K562 (cell line): ENCODE measurements at regions not wholly inside any gene's neighbourhood (a gene's known extent, or its start where the extent isn't known, plus 50 kb on each side); places are given as distances from the start of the nearest gene placed in this dataset.
A peak's percentile ranks its signal among the peaks of the same experiment; 100 is the strongest.

ENCODE experiments used
- CHAMP1 ChIP-seq: fragments of 450-650 bp; IDR thresholded peaks from 2 replicates; pipeline ENCODE4 v1.6.1; 2016; ENCODE audit warnings: mild to moderate bottlenecking
- DIDO1 ChIP-seq: fragments of 450-650 bp; IDR thresholded peaks from 2 replicates; pipeline ENCODE4 v1.6.1; 2016; ENCODE audit warnings: low read depth, missing biosample characterization, missing genetic modification characterization
- DNMT1 ChIP-seq: fragments of 450-650 bp; IDR thresholded peaks from 2 replicates; pipeline ENCODE4 v1.6.1; 2016; ENCODE audit warnings: antibody characterized with exemption, mild to moderate bottlenecking
- E2F1 ChIP-seq: sonication (generic); formaldehyde crosslinking; IDR thresholded peaks from 2 replicates; pipeline ENCODE4 v1.8.1; 2023; ENCODE audit warnings: mild to moderate bottlenecking, missing genetic modification reagents, moderate library complexity
- EP300 ChIP-seq: IDR thresholded peaks from 2 replicates; pipeline ENCODE4 v1.6.1; 2012; ENCODE audit warnings: low read length, improper control_type of control experiment
- FOXA1 ChIP-seq: fragments of 450-650 bp; IDR thresholded peaks from 2 replicates; pipeline ENCODE4 v1.6.1; 2016; ENCODE audit warnings: mild to moderate bottlenecking, borderline replicate concordance
- HBP1 ChIP-seq: fragments of 450-650 bp; formaldehyde crosslinking; IDR thresholded peaks from 2 replicates; pipeline ENCODE4 v1.4.0; 2022; ENCODE audit warnings: missing genetic modification characterization
- NEUROD1 ChIP-seq: fragments of 150-350 bp; IDR thresholded peaks from 2 replicates; pipeline ENCODE4 v1.6.1; 2014; ENCODE audit warnings: borderline replicate concordance, low read length, low read depth; ENCODE audit not compliant: partially characterized antibody
- SFPQ ChIP-seq: fragments of 200-400 bp; formaldehyde crosslinking; IDR thresholded peaks from 2 replicates; pipeline ENCODE4 v1.6.1; 2017; ENCODE audit warnings: mild to moderate bottlenecking, low read depth, low read length, moderate library complexity
- STAT6 ChIP-seq: sonication (generic); formaldehyde crosslinking; IDR thresholded peaks from 2 replicates; pipeline ENCODE4 v1.8.1; 2023; ENCODE audit warnings: mild to moderate bottlenecking, missing genetic modification reagents
- ZBTB2 ChIP-seq: fragments of 450-650 bp; IDR thresholded peaks from 2 replicates; pipeline ENCODE4 v1.6.1; 2016; ENCODE audit warnings: antibody characterized with exemption
- ZNF449 ChIP-seq: fragments of 250-450 bp; sonication (Bioruptor Pico); IDR thresholded peaks from 2 replicates; pipeline ENCODE4 v1.8.0; 2022; ENCODE audit warnings: moderate library complexity, mild to moderate bottlenecking, inconsistent platforms
- ZNF76 ChIP-seq: fragments of 250-450 bp; sonication (Bioruptor Pico); IDR thresholded peaks from 2 replicates; pipeline ENCODE4 v1.4.0; 2020; ENCODE audit warnings: mild to moderate bottlenecking, moderate library complexity, borderline replicate concordance
- ZNF780A ChIP-seq: fragments of 250-450 bp; sonication (Bioruptor Pico); IDR thresholded peaks from 2 replicates; pipeline ENCODE4 v1.5.0; 2021; ENCODE audit warnings: mild to moderate bottlenecking

GRCh38 chr4:169934794-169935429, 91.3 kb downstream of the MFAP3L start (continued):
- TF ChIP-seq ZNF449 = no peak
- TF ChIP-seq ZNF780A (CRISPR knock-in tag) = no peak
- TF ChIP-seq HBP1 (CRISPR knock-in tag) = no peak
- no peak for TF ChIP-seq NEUROD1
- TF ChIP-seq ZNF76 (CRISPR knock-in tag) = no peak
- no peak for TF ChIP-seq E2F1
- no peak for TF ChIP-seq DIDO1 (tag)
- TF ChIP-seq SFPQ = no peak
- TF ChIP-seq CHAMP1 = no peak
- TF ChIP-seq EP300 = peak; percentile 65; the same call in 1 of the 2 replicates
- no peak for TF ChIP-seq FOXA1
- no peak for TF ChIP-seq STAT6
- TF ChIP-seq ZBTB2 = no peak
- no peak for TF ChIP-seq DNMT1
